Eye (tissue), 1 donor: ENCODE measurements at regions not wholly inside any gene's neighbourhood (a gene's known extent, or its start where the extent isn't known, plus 50 kb on each side); places are given as distances from the start of the nearest gene placed in this dataset.

Experiments used
- DNase-seq: peaks from one replicate; pipeline ENCODE4 v3.0.0-alpha.2; 2015

- no peak for DNase-seq
Measured at GRCh38 chr3:56862352-56863062, 60.8 kb upstream of the ARHGEF3 start.

GRCh38 chr3:56861511-56861910, 59.8 kb upstream of the ARHGEF3 start:
- no peak for DNase-seq

GRCh38 chr3:56860939-56861338, 59.2 kb upstream of the ARHGEF3 start:
- no peak for DNase-seq

GRCh38 chr3:56860351-56860750, 58.6 kb upstream of the ARHGEF3 start:
- no peak for DNase-seq

- DNase-seq: no peak
Measured at GRCh38 chr3:56858331-56858730, 56.6 kb upstream of the ARHGEF3 start.

GRCh38 chr3:56857178-56857577, 55.4 kb upstream of the ARHGEF3 start:
- no peak for DNase-seq

GRCh38 chr3:56856752-56857151, 55.0 kb upstream of the ARHGEF3 start:
- no peak for DNase-seq

- peak; percentile 37 for DNase-seq
Measured at GRCh38 chr3:56855856-56856512, 54.2 kb upstream of the ARHGEF3 start.

- no peak for DNase-seq
Measured at GRCh38 chr3:56854856-56855611, 53.3 kb upstream of the ARHGEF3 start.

- DNase-seq: no peak
Measured at GRCh38 chr3:56851966-56852884, 50.5 kb upstream of the ARHGEF3 start.
